ENCODE measurements at regions not wholly inside any gene's neighbourhood (a gene's known extent, or its start where the extent isn't known, plus 50 kb on each side); places are given as distances from the start of the nearest gene placed in this dataset.

GRCh38 chr7:25996006-25996408 is 156.0 kb upstream of the NFE2L3 start:
- no peaks in the 10 kb centered on the region for H3K36me3 Mint-ChIP-seq (ENCODE audit: low read depth)
- CTCF ChIA-PET = no interaction called here

DNA sequence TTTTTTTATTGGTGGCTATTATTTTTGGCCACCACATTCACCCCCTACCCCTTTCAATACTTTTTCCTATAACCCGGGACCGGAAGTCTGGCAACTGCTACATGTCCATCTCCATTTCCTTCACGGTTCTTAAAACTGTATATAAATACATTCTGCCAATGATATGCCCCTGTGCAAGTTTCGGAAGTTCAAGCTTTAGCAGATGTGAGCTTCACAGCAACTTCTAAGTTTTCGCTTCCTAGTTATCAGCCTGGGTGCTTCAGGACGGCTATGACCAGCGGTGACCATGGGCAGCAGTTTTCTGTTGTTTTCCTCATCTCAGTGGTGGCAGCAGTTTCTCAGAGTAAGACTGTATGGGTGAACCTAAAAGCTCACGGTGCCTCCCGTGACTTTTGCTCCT is 153.5 kb upstream of the NFE2L3 start:
- POLR2A ChIA-PET = no interaction called here
- DNase-seq (no peak), ATAC-seq (no peak)
- CTCF ChIA-PET = no interaction called here
- H3K27ac Mint-ChIP-seq = no peak overlapping the region
- peaks cover 2% of the 10 kb centered on the region for H3K4me1 Mint-ChIP-seq (ENCODE audit: low read depth)
- no peak overlapping the region for H3K4me3 Mint-ChIP-seq
- H3K9me3 Mint-ChIP-seq (ENCODE audit: insufficient read depth) = no peaks in the 10 kb centered on the region
- H3K36me3 Mint-ChIP-seq (ENCODE audit: low read depth) = no peaks in the 10 kb centered on the region
- peaks cover 12% of the 10 kb centered on the region for H3K27me3 Mint-ChIP-seq (ENCODE audit: low read depth)

More at GRCh38 chr7:25996006-25996408, 156.0 kb upstream of the NFE2L3 start:
- DNase-seq (no peak), ATAC-seq (no peak)
- Mint-ChIP-seq H3K9me3 (ENCODE audit: insufficient read depth) (no peaks in the 10 kb centered on the region), H3K27me3 (ENCODE audit: low read depth) (peaks cover 14% of the 10 kb centered on the region), H3K4me1 (ENCODE audit: low read depth) (peaks cover 2% of the 10 kb centered on the region), H3K27ac (no peak overlapping the region), H3K4me3 (no peak overlapping the region)
- POLR2A ChIA-PET = no interaction called here

GRCh38 chr7:26000841-26001240 is 151.2 kb upstream of the NFE2L3 start:
- ChIA-PET CTCF (no interaction called here), POLR2A (no interaction called here)
- no peak for ATAC-seq
- DNase-seq = no peak
- Mint-ChIP-seq H3K4me3 (no peak overlapping the region), H3K4me1 (ENCODE audit: low read depth) (no peaks in the 10 kb centered on the region), H3K27ac (no peak overlapping the region), H3K9me3 (ENCODE audit: insufficient read depth) (no peaks in the 10 kb centered on the region), H3K36me3 (ENCODE audit: low read depth) (no peaks in the 10 kb centered on the region), H3K27me3 (ENCODE audit: low read depth) (peaks cover 9% of the 10 kb centered on the region)

DNA sequence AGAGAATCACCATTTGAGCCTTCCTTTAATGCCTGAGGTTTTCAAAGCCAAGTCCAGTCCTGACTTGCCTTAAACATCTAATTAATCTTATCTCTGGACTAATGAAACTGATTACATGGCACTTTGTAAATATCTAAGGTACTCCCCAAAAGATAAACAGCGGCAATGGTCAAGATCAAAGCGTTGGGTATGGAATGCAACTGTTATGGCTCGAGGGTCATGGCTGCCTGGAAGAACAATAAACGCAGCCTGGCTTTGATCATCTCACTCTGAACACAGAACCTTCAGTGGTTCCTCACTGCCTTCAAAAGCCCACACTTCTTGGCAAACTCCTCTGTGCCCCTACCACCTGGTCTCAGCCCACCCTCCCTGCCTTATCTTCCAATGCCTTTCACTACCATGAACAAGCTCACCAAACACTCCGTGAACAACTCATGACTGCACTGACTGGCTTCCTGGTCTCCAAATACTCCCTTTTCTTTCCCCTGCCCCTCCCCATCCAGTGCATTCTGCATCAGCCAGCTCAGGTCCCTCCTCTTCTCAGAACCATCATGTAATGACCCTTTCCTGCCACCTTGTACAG is 150.2 kb upstream of the NFE2L3 start:
- Mint-ChIP-seq H3K36me3 (ENCODE audit: low read depth) (no peaks in the 10 kb centered on the region), H3K4me1 (ENCODE audit: low read depth) (no peaks in the 10 kb centered on the region), H3K9me3 (ENCODE audit: insufficient read depth) (no peaks in the 10 kb centered on the region), H3K4me3 (no peak overlapping the region), H3K27me3 (ENCODE audit: low read depth) (peaks cover 6% of the 10 kb centered on the region), H3K27ac (no peak overlapping the region)
- DNase-seq = no peak
- ChIA-PET POLR2A (no interaction called here), CTCF (no interaction called here)
- ATAC-seq = no peak

- ATAC-seq = no peak
- Mint-ChIP-seq H3K4me1 (ENCODE audit: low read depth) (no peaks in the 10 kb centered on the region), H3K4me3 (no peak overlapping the region), H3K36me3 (ENCODE audit: low read depth) (no peaks in the 10 kb centered on the region), H3K9me3 (ENCODE audit: insufficient read depth) (no peaks in the 10 kb centered on the region), H3K27me3 (ENCODE audit: low read depth) (peaks cover 13% of the 10 kb centered on the region), H3K27ac (no peak overlapping the region)
- DNase-seq = no peak
- CTCF ChIA-PET = no interaction called here
- POLR2A ChIA-PET = no interaction called here
Observed at GRCh38 chr7:26005683-26006410, 146.2 kb upstream of the NFE2L3 start.

DNA sequence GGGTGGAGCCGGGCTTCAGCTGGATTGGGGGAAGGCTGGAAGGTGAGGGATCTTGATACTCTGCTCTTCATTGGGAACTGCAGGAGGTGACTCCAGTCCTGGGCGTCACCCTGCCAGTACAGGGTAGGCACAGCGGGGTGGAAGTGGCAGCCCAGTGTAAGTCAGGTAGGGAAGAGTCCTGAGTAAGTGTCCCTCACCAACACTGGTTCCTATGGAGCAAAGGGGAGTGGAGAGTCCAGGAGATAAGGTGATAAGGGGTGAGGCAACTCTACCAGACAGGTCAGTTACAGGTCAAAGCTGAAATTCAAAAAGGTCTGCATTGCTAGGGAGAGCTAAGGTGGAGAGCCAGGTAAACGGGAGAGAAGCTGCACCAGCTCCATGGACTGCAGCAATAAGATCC is 145.6 kb upstream of the NFE2L3 start:
- no peak overlapping the region for H3K27ac Mint-ChIP-seq
- POLR2A ChIA-PET = no interaction called here

GRCh38 chr7:26007510-26007909 is 144.5 kb upstream of the NFE2L3 start:
- ATAC-seq (no peak), DNase-seq (no peak)
- Mint-ChIP-seq H3K27me3 (ENCODE audit: low read depth) (peaks cover 19% of the 10 kb centered on the region), H3K9me3 (ENCODE audit: insufficient read depth) (no peaks in the 10 kb centered on the region), H3K4me1 (ENCODE audit: low read depth) (peaks cover 3% of the 10 kb centered on the region), H3K27ac (no peak overlapping the region), H3K4me3 (no peak overlapping the region), H3K36me3 (ENCODE audit: low read depth) (no peaks in the 10 kb centered on the region)
- ChIA-PET POLR2A (no interaction called here), CTCF (no interaction called here)

More for the DNA sequence above, 145.6 kb upstream of the NFE2L3 start:
- Mint-ChIP-seq H3K4me1 (ENCODE audit: low read depth) (peaks cover 3% of the 10 kb centered on the region), H3K9me3 (ENCODE audit: insufficient read depth) (no peaks in the 10 kb centered on the region), H3K36me3 (ENCODE audit: low read depth) (no peaks in the 10 kb centered on the region), H3K4me3 (no peak overlapping the region), H3K27me3 (ENCODE audit: low read depth) (peaks cover 16% of the 10 kb centered on the region)
- CTCF ChIA-PET = no interaction called here
- DNase-seq = no peak
- ATAC-seq = no peak

DNA sequence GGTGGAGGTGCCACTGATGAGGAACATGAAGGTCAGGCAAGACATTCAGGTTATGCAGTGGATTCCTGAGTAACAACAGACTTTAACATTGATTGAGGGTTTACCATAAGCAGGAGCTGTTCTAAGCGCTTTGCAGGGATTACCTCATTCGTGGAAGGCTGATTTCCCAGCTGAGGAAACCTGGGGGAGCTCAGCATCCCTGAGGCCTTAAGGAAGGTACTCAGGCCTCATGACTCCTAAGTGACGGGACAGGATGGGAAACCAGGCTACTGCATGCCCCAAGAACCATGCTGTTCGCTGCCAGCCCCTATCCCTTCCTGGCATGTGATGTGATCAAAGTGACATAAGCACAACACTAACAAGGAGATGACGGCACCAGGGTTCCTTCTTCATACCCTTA is 143.6 kb upstream of the NFE2L3 start:
- ATAC-seq = no peak
- ChIA-PET CTCF (no interaction called here), POLR2A (interaction anchor here (1.0 kb wide), 1 partner anchor 146 kb away, joined by 3 read pairs; no protein-coding TSS in a partner anchor)
- Mint-ChIP-seq H3K4me1 (ENCODE audit: low read depth) (peaks cover 3% of the 10 kb centered on the region), H3K27ac (no peak overlapping the region), H3K4me3 (no peak overlapping the region), H3K36me3 (ENCODE audit: low read depth) (no peaks in the 10 kb centered on the region), H3K27me3 (ENCODE audit: low read depth) (peaks cover 18% of the 10 kb centered on the region), H3K9me3 (ENCODE audit: insufficient read depth) (no peaks in the 10 kb centered on the region)
- DNase-seq = no peak

DNA sequence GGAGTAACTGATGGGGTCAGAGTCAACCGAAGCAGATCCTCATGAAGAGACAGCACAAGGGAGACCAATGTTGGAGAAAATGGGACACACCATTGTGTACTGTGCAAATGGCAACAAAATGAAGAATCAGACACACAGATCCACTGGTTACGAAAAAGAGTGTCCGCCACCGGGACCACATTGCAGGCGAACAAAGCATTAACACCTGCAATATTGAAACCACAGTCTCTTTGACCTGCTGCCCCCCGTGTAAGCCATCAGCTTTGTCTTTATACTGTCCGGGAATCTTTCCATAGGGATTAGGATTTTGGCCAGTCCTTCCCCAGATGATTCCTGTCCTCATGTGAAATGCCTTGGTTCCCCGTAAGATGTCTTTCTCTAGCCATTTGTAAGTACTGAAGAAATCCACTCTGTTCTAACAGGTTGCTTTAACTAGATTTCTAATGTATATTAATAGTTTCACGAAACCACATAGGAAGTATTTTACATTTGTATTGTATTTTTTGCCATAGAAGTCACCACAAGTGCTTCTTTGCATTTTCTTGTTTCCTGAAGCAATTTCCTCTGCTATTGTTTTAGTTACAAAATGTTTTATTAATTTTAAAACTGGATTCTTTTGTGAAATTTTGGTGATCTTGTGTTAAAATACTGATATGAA is 140.8 kb upstream of the NFE2L3 start:
- Mint-ChIP-seq H3K36me3 (ENCODE audit: low read depth) (no peaks in the 10 kb centered on the region), H3K27me3 (ENCODE audit: low read depth) (peaks cover 24% of the 10 kb centered on the region), H3K9me3 (ENCODE audit: insufficient read depth) (no peaks in the 10 kb centered on the region), H3K27ac (no peak overlapping the region), H3K4me3 (no peak overlapping the region), H3K4me1 (ENCODE audit: low read depth) (peaks cover 3% of the 10 kb centered on the region)
- ATAC-seq (no peak), DNase-seq (no peak)
- CTCF ChIA-PET = no interaction called here
- POLR2A ChIA-PET = no interaction called here

DNA sequence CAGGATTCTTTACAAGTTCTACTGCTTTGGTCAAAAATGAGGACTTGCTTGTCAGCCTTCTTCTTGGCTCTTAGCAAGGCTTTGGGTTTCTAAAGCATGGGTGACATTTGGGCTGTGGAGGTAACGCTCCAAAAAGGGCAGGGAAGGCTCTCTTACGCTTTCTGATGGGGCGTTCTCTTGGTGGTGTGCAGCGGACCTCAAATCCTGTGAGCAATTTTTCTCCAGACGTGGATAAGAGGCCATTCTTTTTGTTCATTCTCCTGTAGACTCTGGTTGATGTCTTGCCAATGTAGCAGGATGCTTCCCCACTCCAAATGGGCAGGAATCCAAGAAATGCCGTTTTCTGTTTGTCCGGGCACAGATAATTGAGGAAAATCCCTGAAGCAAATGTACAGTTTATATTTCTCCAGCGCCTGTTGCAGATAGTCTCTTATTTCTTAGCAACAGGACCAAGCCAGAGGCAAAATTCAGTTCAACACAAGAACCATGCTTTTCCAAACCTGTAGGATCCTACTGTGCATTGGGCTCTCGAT is 138.4 kb upstream of the NFE2L3 start:
- POLR2A ChIA-PET = no interaction called here
- CTCF ChIA-PET = no interaction called here
- Mint-ChIP-seq H3K27ac (no peak overlapping the region), H3K9me3 (ENCODE audit: insufficient read depth) (no peaks in the 10 kb centered on the region), H3K4me3 (no peak overlapping the region), H3K36me3 (ENCODE audit: low read depth) (no peaks in the 10 kb centered on the region), H3K27me3 (ENCODE audit: low read depth) (peaks cover 30% of the 10 kb centered on the region), H3K4me1 (ENCODE audit: low read depth) (peaks cover 3% of the 10 kb centered on the region)
- DNase-seq = no peak
- no peak for ATAC-seq

DNA sequence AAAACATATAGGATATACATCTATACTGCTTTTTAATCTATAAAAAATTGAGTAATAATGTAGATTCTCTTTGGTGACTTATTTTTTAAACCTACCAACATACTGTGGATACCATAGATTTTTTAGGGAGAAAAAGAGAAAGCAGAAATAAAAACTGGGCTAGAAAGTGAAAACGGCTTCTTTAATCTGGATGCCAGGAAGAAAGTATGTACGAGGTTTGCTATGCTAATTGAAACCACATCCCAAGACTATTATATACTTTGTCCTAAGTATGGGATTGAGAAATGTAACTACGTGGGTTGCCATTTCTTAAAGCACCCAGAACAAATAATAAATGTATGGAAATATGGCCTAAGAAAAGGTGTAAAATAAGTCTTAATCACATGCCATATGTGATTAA is 129.0 kb upstream of the NFE2L3 start:
- Mint-ChIP-seq H3K4me1 (ENCODE audit: low read depth) (no peaks in the 10 kb centered on the region), H3K27ac (no peak overlapping the region), H3K4me3 (no peak overlapping the region), H3K27me3 (ENCODE audit: low read depth) (peaks cover 4% of the 10 kb centered on the region), H3K9me3 (ENCODE audit: insufficient read depth) (no peaks in the 10 kb centered on the region), H3K36me3 (ENCODE audit: low read depth) (no peaks in the 10 kb centered on the region)
- DNase-seq (no peak), ATAC-seq (no peak)
- ChIA-PET CTCF (no interaction called here), POLR2A (no interaction called here)

GRCh38 chr7:26029911-26030310 is 122.1 kb upstream of the NFE2L3 start:
- H3K36me3 Mint-ChIP-seq (ENCODE audit: low read depth) = no peaks in the 10 kb centered on the region
- CTCF ChIA-PET = no interaction called here
- no peak overlapping the region for H3K4me3 Mint-ChIP-seq
- no peaks in the 10 kb centered on the region for H3K4me1 Mint-ChIP-seq (ENCODE audit: low read depth)
- ATAC-seq = no peak
- H3K27ac Mint-ChIP-seq = no peak overlapping the region
- POLR2A ChIA-PET = no interaction called here
- no peaks in the 10 kb centered on the region for H3K9me3 Mint-ChIP-seq (ENCODE audit: insufficient read depth)
- no peak for DNase-seq
- H3K27me3 Mint-ChIP-seq (ENCODE audit: low read depth) = peaks cover 11% of the 10 kb centered on the region
